ENCODE measurements at regions not wholly inside any gene's neighbourhood (a gene's known extent, or its start where the extent isn't known, plus 50 kb on each side); places are given as distances from the start of the nearest gene placed in this dataset.
"Not testable (repeated sequence)": the region's sequence is repeated elsewhere in the genome, so short reads cannot be mapped to it uniquely, and the experiment has no call there.

GRCh38 chr3:15953841-15954240 is 156.1 kb upstream of the ANKRD28 start:
- no peak for DNase-seq

- DNase-seq = no peak
Observed at GRCh38 chr3:15955968-15956367, 158.2 kb upstream of the ANKRD28 start.

- DNase-seq = no peak
Observed at GRCh38 chr3:15958692-15959433, 161.1 kb upstream of the ANKRD28 start.

- no peak for DNase-seq
Observed at GRCh38 chr3:15959434-15959811, 161.6 kb upstream of the ANKRD28 start.

- DNase-seq = no peak
Observed at GRCh38 chr3:15964605-15965442, 167.0 kb upstream of the ANKRD28 start.

GRCh38 chr3:15967577-15967976 is 169.8 kb upstream of the ANKRD28 start:
- no peak for DNase-seq

- no peak for DNase-seq
Observed at GRCh38 chr3:15969874-15970640, 172.3 kb upstream of the ANKRD28 start.

GRCh38 chr3:15973414-15973813 is 175.6 kb upstream of the ANKRD28 start:
- no peak for DNase-seq

- DNase-seq = no peak
Observed at GRCh38 chr3:15973940-15974339, 176.2 kb upstream of the ANKRD28 start.

GRCh38 chr3:15974647-15975046 is 176.9 kb upstream of the ANKRD28 start:
- no peak for DNase-seq

- DNase-seq = no peak
Observed at GRCh38 chr3:15976524-15976923, 178.7 kb upstream of the ANKRD28 start.

- no peak for DNase-seq
Observed at GRCh38 chr3:15977090-15977489, 179.3 kb upstream of the ANKRD28 start.

- DNase-seq = no peak
Observed at GRCh38 chr3:15977598-15978232, 179.9 kb upstream of the ANKRD28 start.

- DNase-seq = no peak
Observed at GRCh38 chr3:15978801-15979200, 181.0 kb upstream of the ANKRD28 start.

- DNase-seq = no peak
Observed at GRCh38 chr3:15979495-15979894, 181.7 kb upstream of the ANKRD28 start.

- no peak for DNase-seq
Observed at GRCh38 chr3:15979900-15980299, 182.1 kb upstream of the ANKRD28 start.

- DNase-seq = no peak
Observed at GRCh38 chr3:15982243-15982642, 184.5 kb upstream of the ANKRD28 start.

GRCh38 chr3:15982667-15983196 is 185.0 kb upstream of the ANKRD28 start:
- DNase-seq = no peak

GRCh38 chr3:15983232-15983631 is 185.5 kb upstream of the ANKRD28 start:
- no peak for DNase-seq

- no peak for DNase-seq
Observed at GRCh38 chr3:15983693-15984092, 185.9 kb upstream of the ANKRD28 start.

GRCh38 chr3:15989419-15989818 is 185.1 kb upstream of the GALNT15 start:
- DNase-seq = no peak

GRCh38 chr3:15993660-15994059 is 180.8 kb upstream of the GALNT15 start:
- not testable (repeated sequence) for DNase-seq

GRCh38 chr3:15996496-15996895 is 178.0 kb upstream of the GALNT15 start:
- not testable (repeated sequence) for DNase-seq
